Type B pancreatic cell (in vitro differentiated cells): ENCODE measurements at regions not wholly inside any gene's neighbourhood (a gene's known extent, or its start where the extent isn't known, plus 50 kb on each side); places are given as distances from the start of the nearest gene placed in this dataset.

Experiments
- DNase-seq: peaks from one replicate; pipeline ENCODE4 v3.0.0; 2021; ENCODE audit warnings: mixed read lengths; ENCODE audit not compliant: unreplicated experiment; ENCODE audit errors: extremely low spot score
- H3K27ac Mint-ChIP-seq: 2 replicates; pipeline ENCODE4 v1.8.0; 2021; ENCODE audit warnings: mild to moderate bottlenecking, mixed read lengths
- H3K27me3 Mint-ChIP-seq: 2 replicates; pipeline ENCODE4 v1.8.0; 2021; ENCODE audit warnings: mixed read lengths
- H3K36me3 Mint-ChIP-seq: 2 replicates; pipeline ENCODE4 v1.8.0; 2021; ENCODE audit warnings: mixed read lengths
- H3K4me1 Mint-ChIP-seq: one replicate; pipeline ENCODE4 v1.8.0; 2021; ENCODE audit warnings: mixed read lengths; ENCODE audit not compliant: unreplicated experiment
- H3K4me3 Mint-ChIP-seq: 2 replicates; pipeline ENCODE4 v1.8.0; 2021; ENCODE audit warnings: mild to moderate bottlenecking, mixed read lengths
- H3K9me3 Mint-ChIP-seq: 2 replicates; pipeline ENCODE4 v1.8.0; 2021; ENCODE audit warnings: mixed read lengths
- CTCF ChIP-seq: fragments of 200-600 bp; sonication (generic); conservative IDR thresholded peaks from 2 replicates; pipeline ENCODE4 v1.5.0; 2021; ENCODE audit warnings: antibody characterized with exemption, mild to moderate bottlenecking

- peaks cover 7% of the 10 kb centered on the region for H3K4me1 Mint-ChIP-seq
- H3K27me3 Mint-ChIP-seq: peaks cover 41% of the 10 kb centered on the region
- H3K27ac Mint-ChIP-seq: no peak overlapping the region
- no peak overlapping the region for H3K4me3 Mint-ChIP-seq
- DNase-seq: no peak
- no peak for TF ChIP-seq CTCF
- H3K9me3 Mint-ChIP-seq: peaks cover 4% of the 10 kb centered on the region
- H3K36me3 Mint-ChIP-seq: no peaks in the 10 kb centered on the region
These were observed 98.0 kb downstream of the MARCHF4 start for GRCh38 chr2:216274194-216274840.

DNA sequence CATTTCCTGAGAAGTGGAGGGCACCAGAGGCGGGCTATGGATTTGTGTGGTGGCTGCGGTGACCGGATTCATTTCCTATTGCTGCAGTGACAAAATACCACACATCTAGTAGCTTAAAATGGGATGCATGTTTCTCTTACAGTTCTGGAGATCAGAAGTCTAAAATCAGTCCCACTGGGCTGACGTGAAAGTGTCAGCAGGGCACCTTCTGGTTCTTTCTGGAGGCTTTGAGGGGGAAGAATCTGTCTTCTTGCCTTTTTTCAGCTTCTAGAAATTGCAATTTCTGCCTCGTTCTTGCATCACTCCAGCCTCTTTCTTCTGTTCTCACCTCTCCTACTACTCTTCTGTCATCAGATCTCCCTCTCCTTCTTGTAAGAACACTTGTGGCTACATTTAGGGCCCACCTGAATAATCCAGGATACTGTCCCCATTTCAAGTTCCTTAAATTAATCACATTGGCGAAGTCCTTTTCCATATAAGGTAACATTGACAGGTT lies 111.2 kb downstream of the MARCHF4 start:
- no peak for TF ChIP-seq CTCF
- peaks cover 30% of the 10 kb centered on the region for H3K27me3 Mint-ChIP-seq
- no peaks in the 10 kb centered on the region for H3K9me3 Mint-ChIP-seq
- DNase-seq: no peak
- no peaks in the 10 kb centered on the region for H3K4me1 Mint-ChIP-seq
- no peak overlapping the region for H3K27ac Mint-ChIP-seq
- no peak overlapping the region for H3K4me3 Mint-ChIP-seq
- no peaks in the 10 kb centered on the region for H3K36me3 Mint-ChIP-seq

DNA sequence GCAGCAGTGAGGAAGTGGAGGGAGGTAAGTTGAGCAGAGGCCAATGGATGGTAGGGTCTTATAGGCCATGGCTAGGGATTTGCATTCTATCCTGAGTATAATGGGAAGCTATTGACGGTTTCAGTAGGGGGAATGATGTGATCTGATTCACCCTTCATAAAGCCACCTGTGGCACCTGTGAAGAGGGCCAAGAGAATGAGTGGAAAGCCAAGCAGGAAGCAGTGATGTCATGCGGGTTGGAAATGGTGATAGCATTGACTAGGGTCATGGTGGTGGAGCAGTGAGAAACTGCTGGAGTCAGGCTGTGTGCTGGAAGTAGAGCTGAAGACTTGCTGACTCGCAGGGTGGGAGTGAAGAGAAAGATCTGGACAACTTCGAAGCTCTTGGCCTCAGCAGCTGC lies 111.7 kb downstream of the MARCHF4 start:
- Mint-ChIP-seq H3K4me3 (no peak overlapping the region), H3K27me3 (peaks cover 30% of the 10 kb centered on the region), H3K27ac (no peak overlapping the region), H3K36me3 (no peaks in the 10 kb centered on the region), H3K9me3 (no peaks in the 10 kb centered on the region), H3K4me1 (no peaks in the 10 kb centered on the region)
- no peak for TF ChIP-seq CTCF
- no peak for DNase-seq

- H3K27ac Mint-ChIP-seq: no peak overlapping the region
- H3K27me3 Mint-ChIP-seq: peaks cover 16% of the 10 kb centered on the region
- H3K36me3 Mint-ChIP-seq: no peaks in the 10 kb centered on the region
- TF ChIP-seq CTCF: no peak
- no peak overlapping the region for H3K4me3 Mint-ChIP-seq
- H3K9me3 Mint-ChIP-seq: no peaks in the 10 kb centered on the region
- DNase-seq: no peak
- H3K4me1 Mint-ChIP-seq: no peaks in the 10 kb centered on the region
These were observed 113.2 kb downstream of the MARCHF4 start for GRCh38 chr2:216259081-216259480.

DNA sequence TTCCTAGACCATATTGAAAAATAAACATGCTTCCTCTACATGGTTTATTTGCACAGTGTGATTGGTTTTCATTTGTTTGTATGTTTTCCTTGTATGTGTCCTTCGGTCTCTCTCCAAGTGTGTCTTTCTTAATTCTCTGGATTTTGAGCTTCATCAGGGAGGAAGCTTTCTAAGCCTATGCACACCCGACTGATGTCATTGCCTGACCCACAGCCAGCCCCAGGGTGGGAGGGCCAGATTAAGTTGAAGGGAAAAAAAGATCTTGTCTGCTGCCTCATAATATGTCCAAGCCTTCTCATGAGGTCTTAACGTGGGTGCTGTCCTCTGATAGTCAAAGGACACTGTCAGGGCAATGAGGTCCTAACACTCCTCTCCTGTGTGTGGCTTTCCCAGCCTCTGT lies 115.2 kb downstream of the MARCHF4 start:
- Mint-ChIP-seq H3K9me3 (no peaks in the 10 kb centered on the region), H3K36me3 (no peaks in the 10 kb centered on the region), H3K4me3 (no peak overlapping the region), H3K27me3 (peaks cover 8% of the 10 kb centered on the region), H3K27ac (no peak overlapping the region), H3K4me1 (no peaks in the 10 kb centered on the region)
- no peak for TF ChIP-seq CTCF
- no peak for DNase-seq
